ENCODE measurements at regions not wholly inside any gene's neighbourhood (a gene's known extent, or its start where the extent isn't known, plus 50 kb on each side); places are given as distances from the start of the nearest gene placed in this dataset.

DNA sequence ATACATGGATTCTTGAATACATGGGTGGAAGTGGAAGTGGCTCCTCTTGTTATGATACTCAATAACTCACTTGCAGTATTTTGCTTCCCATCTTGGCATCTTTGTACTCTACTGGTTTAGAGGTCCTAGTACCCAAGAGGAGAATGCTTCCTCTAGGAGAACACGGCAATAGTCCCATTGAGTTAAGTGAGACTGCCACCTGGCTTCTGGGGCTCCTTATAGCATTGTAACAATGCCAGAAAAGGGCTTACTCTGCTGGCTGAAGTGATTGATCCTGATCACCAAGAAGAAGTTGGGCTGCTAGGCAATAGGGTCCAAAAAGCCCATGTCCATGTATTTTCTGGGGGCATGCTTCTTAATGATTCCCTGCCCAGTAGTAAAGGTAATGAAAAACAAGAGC lies 627.6 kb upstream of the SGCD start:
- TF ChIP-seq, protein P1, sequence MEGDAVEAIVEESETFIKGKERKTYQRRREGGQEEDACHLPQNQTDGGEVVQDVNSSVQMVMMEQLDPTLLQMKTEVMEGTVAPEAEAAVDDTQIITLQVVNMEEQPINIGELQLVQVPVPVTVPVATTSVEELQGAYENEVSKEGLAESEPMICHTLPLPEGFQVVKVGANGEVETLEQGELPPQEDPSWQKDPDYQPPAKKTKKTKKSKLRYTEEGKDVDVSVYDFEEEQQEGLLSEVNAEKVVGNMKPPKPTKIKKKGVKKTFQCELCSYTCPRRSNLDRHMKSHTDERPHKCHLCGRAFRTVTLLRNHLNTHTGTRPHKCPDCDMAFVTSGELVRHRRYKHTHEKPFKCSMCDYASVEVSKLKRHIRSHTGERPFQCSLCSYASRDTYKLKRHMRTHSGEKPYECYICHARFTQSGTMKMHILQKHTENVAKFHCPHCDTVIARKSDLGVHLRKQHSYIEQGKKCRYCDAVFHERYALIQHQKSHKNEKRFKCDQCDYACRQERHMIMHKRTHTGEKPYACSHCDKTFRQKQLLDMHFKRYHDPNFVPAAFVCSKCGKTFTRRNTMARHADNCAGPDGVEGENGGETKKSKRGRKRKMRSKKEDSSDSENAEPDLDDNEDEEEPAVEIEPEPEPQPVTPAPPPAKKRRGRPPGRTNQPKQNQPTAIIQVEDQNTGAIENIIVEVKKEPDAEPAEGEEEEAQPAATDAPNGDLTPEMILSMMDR (IDR thresholded peaks at IDR 0.05 in 8 of 11, conservative IDR thresholded peaks at IDR 0.05 in 3 of 11): no peak
- TF ChIP-seq POLR2AphosphoS5 (IDR thresholded peaks at IDR 0.05) (no peak), POLR2A (IDR thresholded peaks at IDR 0.05) (no peak)

All from spleen (tissue), 7 donors.